ENCODE measurements at regions not wholly inside any gene's neighbourhood (a gene's known extent, or its start where the extent isn't known, plus 50 kb on each side); places are given as distances from the start of the nearest gene placed in this dataset.

- TF ChIP-seq, protein P1, sequence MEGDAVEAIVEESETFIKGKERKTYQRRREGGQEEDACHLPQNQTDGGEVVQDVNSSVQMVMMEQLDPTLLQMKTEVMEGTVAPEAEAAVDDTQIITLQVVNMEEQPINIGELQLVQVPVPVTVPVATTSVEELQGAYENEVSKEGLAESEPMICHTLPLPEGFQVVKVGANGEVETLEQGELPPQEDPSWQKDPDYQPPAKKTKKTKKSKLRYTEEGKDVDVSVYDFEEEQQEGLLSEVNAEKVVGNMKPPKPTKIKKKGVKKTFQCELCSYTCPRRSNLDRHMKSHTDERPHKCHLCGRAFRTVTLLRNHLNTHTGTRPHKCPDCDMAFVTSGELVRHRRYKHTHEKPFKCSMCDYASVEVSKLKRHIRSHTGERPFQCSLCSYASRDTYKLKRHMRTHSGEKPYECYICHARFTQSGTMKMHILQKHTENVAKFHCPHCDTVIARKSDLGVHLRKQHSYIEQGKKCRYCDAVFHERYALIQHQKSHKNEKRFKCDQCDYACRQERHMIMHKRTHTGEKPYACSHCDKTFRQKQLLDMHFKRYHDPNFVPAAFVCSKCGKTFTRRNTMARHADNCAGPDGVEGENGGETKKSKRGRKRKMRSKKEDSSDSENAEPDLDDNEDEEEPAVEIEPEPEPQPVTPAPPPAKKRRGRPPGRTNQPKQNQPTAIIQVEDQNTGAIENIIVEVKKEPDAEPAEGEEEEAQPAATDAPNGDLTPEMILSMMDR (IDR thresholded peaks at IDR 0.05), result no peak
- no peak for TF ChIP-seq POLR2A (IDR thresholded peaks at IDR 0.05)
These were observed 144.8 kb downstream of the TPRA1 start for GRCh38 chr3:127445581-127446343.

All from esophagus squamous epithelium (tissue), 4 donors.